Neural cell (in vitro differentiated cells): ENCODE measurements at regions not wholly inside any gene's neighbourhood (a gene's known extent, or its start where the extent isn't known, plus 50 kb on each side); places are given as distances from the start of the nearest gene placed in this dataset.

Experiments
- H2AFZ ChIP-seq: fragments of 200-600, 300-800 bp; sonication (generic), shearing (Covaris generic); 2 replicates; pipeline ENCODE4 v1.6.0; 2014; ENCODE audit warnings: low read depth, mild to moderate bottlenecking, antibody characterized with exemption, low read length, moderate library complexity
- H3F3A ChIP-seq: fragments of 200-600 bp; shearing (Covaris generic); 2 replicates; pipeline ENCODE4 v1.6.1; 2016; ENCODE audit warnings: mild to moderate bottlenecking, moderate library complexity, mixed read lengths, antibody characterized with exemption, low read length; ENCODE audit not compliant: insufficient read depth, poor library complexity, severe bottlenecking
- H3K27ac ChIP-seq: fragments of 200-600, 300-800 bp; sonication (generic), shearing (Covaris generic); 2 replicates; pipeline ENCODE4 v1.5.1; 2014; ENCODE audit warnings: mild to moderate bottlenecking, low read length, moderate library complexity
- H3K27me3 ChIP-seq: fragments of 300-800, 200-600 bp; sonication (generic), shearing (Covaris generic); 2 replicates; pipeline ENCODE4 v1.6.0; 2014; ENCODE audit warnings: mild to moderate bottlenecking, low read depth, low read length, moderate library complexity; ENCODE audit not compliant: insufficient read depth
- H3K36me3 ChIP-seq: fragments of 300-800, 200-600 bp; sonication (generic), shearing (Covaris generic); 2 replicates; pipeline ENCODE4 v1.5.1; 2014; ENCODE audit warnings: mild to moderate bottlenecking, antibody characterized with exemption, low read length, moderate library complexity; ENCODE audit not compliant: insufficient read depth
- H3K4me2 ChIP-seq: fragments of 300-800, 200-600 bp; sonication (generic), shearing (Covaris generic); 2 replicates; pipeline ENCODE4 v1.6.0; 2014; ENCODE audit warnings: mild to moderate bottlenecking, low read length
- H3K4me3 ChIP-seq: fragments of 300-800, 200-600 bp; sonication (generic), shearing (Covaris generic); 2 replicates; pipeline ENCODE4 v1.5.1; 2014; ENCODE audit warnings: mild to moderate bottlenecking, low read length, moderate library complexity
- H3K79me2 ChIP-seq: fragments of 200-600 bp; shearing (Covaris generic); replicated peaks from 2 replicates; pipeline ENCODE4 v1.6.0; 2014; ENCODE audit warnings: mild to moderate bottlenecking, low read length, moderate library complexity; ENCODE audit not compliant: insufficient read depth
- H3K9ac ChIP-seq: fragments of 300-800, 200-600 bp; sonication (generic), shearing (Covaris generic); 2 replicates; pipeline ENCODE4 v1.6.1; 2016; ENCODE audit warnings: mild to moderate bottlenecking, low read length, mixed read lengths
- H3K9me2 ChIP-seq: fragments of 200-600 bp; shearing (Covaris generic); 2 replicates; pipeline ENCODE4 v1.6.1; 2016; ENCODE audit warnings: mild to moderate bottlenecking, low read length, mixed read lengths; ENCODE audit not compliant: insufficient read depth
- H3K9me3 ChIP-seq: fragments of 200-600, 300-800 bp; sonication (generic), shearing (Covaris generic); 2 replicates; pipeline ENCODE4 v1.6.1; 2016; ENCODE audit warnings: mild to moderate bottlenecking, mixed run types, low read length, moderate library complexity, mixed read lengths
- H4K20me1 ChIP-seq: fragments of 200-600 bp; shearing (Covaris generic); 2 replicates; pipeline ENCODE4 v1.6.1; 2016; ENCODE audit warnings: mild to moderate bottlenecking, mixed run types; ENCODE audit not compliant: insufficient read depth
- CTCF ChIP-seq: fragments of 450-650 bp; IDR thresholded peaks from 2 replicates; pipeline ENCODE4 v1.5.1; 2014; ENCODE audit warnings: antibody characterized with exemption, mild to moderate bottlenecking, moderate library complexity; ENCODE audit not compliant: poor library complexity, severe bottlenecking
- EP300 ChIP-seq: fragments of 450-650 bp; conservative IDR thresholded peaks from 2 replicates; pipeline ENCODE4 v1.6.1; 2014; ENCODE audit warnings: antibody characterized with exemption, mild to moderate bottlenecking, moderate library complexity; ENCODE audit not compliant: poor library complexity, severe bottlenecking
- EZH2 ChIP-seq: fragments of 200-600, 300-800 bp; shearing (Covaris generic), sonication (generic); IDR thresholded peaks from 2 replicates; pipeline ENCODE4 v1.6.1; 2014; ENCODE audit warnings: antibody characterized with exemption, low read length, borderline replicate concordance, mild to moderate bottlenecking; ENCODE audit not compliant: insufficient read depth, poor library complexity, severe bottlenecking
- MXI1 ChIP-seq: fragments of 450-650 bp; conservative IDR thresholded peaks from 2 replicates; pipeline ENCODE4 v1.6.1; 2014; ENCODE audit warnings: antibody characterized with exemption, mild to moderate bottlenecking; ENCODE audit not compliant: poor library complexity, severe bottlenecking
- POLR2AphosphoS5 ChIP-seq: IDR thresholded peaks from 2 replicates; pipeline ENCODE4 v1.6.1; 2012
- RAD21 ChIP-seq: fragments of 450-650 bp; conservative IDR thresholded peaks from 2 replicates; pipeline ENCODE4 v1.6.1; 2014; ENCODE audit warnings: antibody characterized with exemption, mild to moderate bottlenecking, moderate library complexity
- REST ChIP-seq: IDR thresholded peaks from 2 replicates; pipeline ENCODE4 v1.6.1; 2012; ENCODE audit warnings: borderline replicate concordance
- SMC3 ChIP-seq: fragments of 450-650 bp; conservative IDR thresholded peaks from 2 replicates; pipeline ENCODE4 v1.6.1; 2014; ENCODE audit warnings: antibody characterized with exemption, mild to moderate bottlenecking, moderate library complexity; ENCODE audit not compliant: poor library complexity
- TAF1 ChIP-seq: IDR thresholded peaks from 2 replicates; pipeline ENCODE4 v1.6.1; 2012; ENCODE audit warnings: low read depth

GRCh38 chr4:62550121-62550520 is 1350.0 kb downstream of the ADGRL3 start:
- Histone ChIP-seq H3K4me2 (no peak overlapping the region), H3K9ac (no peak overlapping the region), H3K79me2 (no peaks in the 10 kb centered on the region), H3F3A (no peaks in the 10 kb centered on the region), H3K4me3 (no peak overlapping the region), H3K27ac (no peak overlapping the region), H3K36me3 (no peaks in the 10 kb centered on the region), H4K20me1 (no peaks in the 10 kb centered on the region), H3K27me3 (no peaks in the 10 kb centered on the region), H3K9me2 (no peaks in the 10 kb centered on the region), H2AFZ (no peak overlapping the region), H3K9me3 (no peaks in the 10 kb centered on the region)
- TF ChIP-seq EZH2 = no peak
- no peak for TF ChIP-seq TAF1
- TF ChIP-seq SMC3 = no peak
- no peak for TF ChIP-seq RAD21
- no peak for TF ChIP-seq POLR2AphosphoS5
- TF ChIP-seq REST = no peak
- no peak for TF ChIP-seq EP300
- TF ChIP-seq MXI1 = no peak
- no peak for TF ChIP-seq CTCF

GRCh38 chr4:62549601-62550000 is 1349.5 kb downstream of the ADGRL3 start:
- Histone ChIP-seq H3F3A (no peaks in the 10 kb centered on the region), H3K9me3 (no peaks in the 10 kb centered on the region), H2AFZ (no peak overlapping the region), H3K4me3 (no peak overlapping the region), H3K27me3 (no peaks in the 10 kb centered on the region), H3K4me2 (no peak overlapping the region), H4K20me1 (no peaks in the 10 kb centered on the region), H3K9me2 (no peaks in the 10 kb centered on the region), H3K27ac (no peak overlapping the region), H3K9ac (no peak overlapping the region), H3K36me3 (no peaks in the 10 kb centered on the region), H3K79me2 (no peaks in the 10 kb centered on the region)
- no peak for TF ChIP-seq EZH2

- Histone ChIP-seq H2AFZ (no peak overlapping the region), H3K27ac (no peak overlapping the region), H3F3A (no peaks in the 10 kb centered on the region), H3K9me2 (no peaks in the 10 kb centered on the region), H3K4me3 (no peak overlapping the region), H3K4me2 (no peak overlapping the region), H4K20me1 (no peaks in the 10 kb centered on the region), H3K9me3 (no peaks in the 10 kb centered on the region), H3K36me3 (no peaks in the 10 kb centered on the region), H3K9ac (no peak overlapping the region), H3K27me3 (no peaks in the 10 kb centered on the region), H3K79me2 (no peaks in the 10 kb centered on the region)
- no peak for TF ChIP-seq POLR2AphosphoS5
- no peak for TF ChIP-seq RAD21
- TF ChIP-seq SMC3 = no peak
- no peak for TF ChIP-seq MXI1
- TF ChIP-seq REST = no peak
- no peak for TF ChIP-seq CTCF
- TF ChIP-seq EZH2 = no peak
- no peak for TF ChIP-seq EP300
- no peak for TF ChIP-seq TAF1
These were observed 1348.6 kb downstream of the ADGRL3 start for GRCh38 chr4:62548765-62549164.
